NCI-H2171 (cell line): ENCODE measurements at regions not wholly inside any gene's neighbourhood (a gene's known extent, or its start where the extent isn't known, plus 50 kb on each side); places are given as distances from the start of the nearest gene placed in this dataset.
A peak's percentile ranks its signal among the peaks of the same experiment; 100 is the strongest.
"Not testable (repeated sequence)": the region's sequence is repeated elsewhere in the genome, so short reads cannot be mapped to it uniquely, and the experiment has no call there.

Experiments
- DNase-seq: peaks from one replicate; lab custom pipeline; 2025; lab: John Stamatoyannopoulos, UW

DNA sequence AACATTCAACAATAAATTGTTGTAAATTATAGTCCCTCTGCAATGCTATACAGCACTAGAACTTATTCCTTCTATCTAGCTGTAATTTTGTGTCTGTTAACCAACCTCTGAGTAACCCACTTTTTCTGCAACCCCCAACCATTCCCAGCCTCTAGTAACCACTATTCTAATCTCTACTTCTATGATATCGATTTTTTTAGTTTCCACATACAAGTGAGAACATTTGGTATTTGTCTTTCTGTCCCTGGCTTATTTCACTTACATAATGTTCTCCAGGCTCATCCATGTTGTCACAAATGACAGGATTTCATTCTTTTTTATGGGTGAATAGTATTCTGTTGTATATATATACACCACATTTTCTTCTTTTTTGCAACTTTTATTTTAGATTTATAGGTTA is 147.6 kb downstream of the MAIP1 start:
- DNase-seq = no peak

DNA sequence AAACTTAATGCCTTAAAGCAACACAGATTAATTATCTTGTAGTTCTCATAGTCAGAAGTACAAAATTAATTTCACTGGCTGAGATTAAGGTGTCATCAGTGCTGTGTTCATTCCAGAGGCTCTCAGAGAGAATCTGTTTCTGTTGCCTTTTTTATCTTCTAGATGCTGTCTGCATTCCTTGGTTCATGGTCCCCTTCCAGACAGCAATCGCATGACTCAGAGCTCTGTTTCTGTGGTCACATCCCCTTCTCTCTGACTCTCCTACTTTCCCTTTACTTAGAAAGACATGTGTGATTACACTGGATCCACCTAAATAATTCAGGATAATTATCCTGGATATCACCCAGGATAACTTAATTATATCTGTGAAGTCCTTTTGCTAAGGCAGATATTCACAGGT is 148.6 kb downstream of the MAIP1 start:
- no peak for DNase-seq

GRCh38 chr2:200107514-200108217 is 152.3 kb downstream of the MAIP1 start:
- DNase-seq = no peak

GRCh38 chr2:200109421-200109820 is 154.0 kb downstream of the MAIP1 start:
- DNase-seq = no peak

- DNase-seq = no peak
Measured at GRCh38 chr2:200110381-200110780, 155.0 kb downstream of the MAIP1 start.

DNA sequence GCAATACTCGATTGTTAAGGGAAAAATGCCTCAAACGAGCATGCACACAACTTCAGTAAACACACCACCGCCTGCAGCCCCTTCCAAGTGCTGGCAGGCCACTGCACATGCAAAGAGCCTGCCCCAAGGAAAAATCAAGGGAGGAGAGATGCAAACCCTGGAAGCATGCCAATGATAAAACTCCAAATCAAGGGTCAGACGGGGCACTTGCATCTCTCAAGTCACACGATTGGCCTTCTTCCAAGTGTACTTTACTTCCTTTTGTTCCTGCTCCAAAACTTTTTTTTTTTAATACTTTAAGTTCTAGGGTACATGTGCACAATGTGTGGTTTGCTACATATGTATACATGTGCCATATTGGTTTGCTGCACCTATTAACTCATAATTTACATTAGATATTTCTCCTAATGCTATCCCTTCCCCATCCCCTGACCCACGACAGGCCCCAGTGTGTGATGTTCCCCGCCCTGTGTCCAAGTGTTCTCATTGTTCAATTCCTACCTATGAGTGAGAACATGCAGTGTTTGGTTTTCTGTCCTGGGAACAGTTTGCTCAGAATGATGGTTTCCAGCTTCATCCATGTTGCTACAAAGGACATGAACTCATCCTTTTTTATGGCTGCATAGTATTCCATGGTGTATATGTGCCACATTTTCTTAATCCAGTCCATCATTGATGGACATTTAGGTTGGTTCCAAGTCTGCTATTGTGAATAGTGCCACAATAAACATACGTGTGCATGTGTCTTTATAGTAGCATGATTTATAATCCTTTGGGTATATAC is 157.8 kb downstream of the MAIP1 start:
- DNase-seq = not testable (repeated sequence)

DNA sequence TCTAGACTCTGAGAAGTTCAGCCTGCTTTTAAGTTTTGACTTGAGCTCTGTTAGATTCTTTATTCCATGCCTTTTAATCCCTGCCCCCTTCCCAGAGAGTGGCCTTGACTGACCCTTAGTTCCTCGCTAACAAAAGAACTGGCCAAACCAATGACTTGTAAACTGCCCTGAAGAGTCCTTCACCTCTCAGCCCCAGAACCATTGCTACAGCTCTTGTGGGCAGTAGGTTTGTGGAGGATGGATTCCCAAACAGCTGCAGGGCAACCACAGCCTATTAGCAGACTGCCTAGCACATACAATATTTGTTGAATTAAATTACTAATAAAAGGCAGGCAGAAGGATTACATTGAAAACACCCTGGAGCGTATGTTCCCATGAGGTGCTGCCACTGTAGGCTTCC is 163.9 kb downstream of the MAIP1 start:
- DNase-seq = no peak

GRCh38 chr2:200121931-200122330 is 166.5 kb downstream of the MAIP1 start:
- DNase-seq = no peak

DNA sequence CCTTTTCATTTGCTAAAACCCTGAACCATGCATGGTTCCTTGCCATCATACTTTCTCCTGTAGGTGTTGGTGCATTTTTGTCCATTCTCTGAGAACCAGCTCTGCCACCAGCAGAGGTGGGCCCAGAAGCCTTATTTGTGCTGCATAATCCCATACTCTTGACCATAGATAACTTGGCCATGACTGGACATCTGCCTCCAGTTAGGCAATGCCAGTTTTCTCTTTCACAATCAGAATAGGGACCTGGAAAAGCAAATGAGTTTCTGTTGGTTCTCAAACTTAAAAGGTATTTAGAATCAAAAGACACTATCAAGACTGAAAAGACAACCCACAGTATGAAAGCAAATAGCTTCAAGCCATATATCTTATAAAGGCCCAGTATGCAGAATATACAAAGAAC is 167.3 kb downstream of the MAIP1 start:
- no peak for DNase-seq

- DNase-seq = not testable (repeated sequence)
Measured at GRCh38 chr2:200124665-200125368, 169.4 kb downstream of the MAIP1 start.

DNA sequence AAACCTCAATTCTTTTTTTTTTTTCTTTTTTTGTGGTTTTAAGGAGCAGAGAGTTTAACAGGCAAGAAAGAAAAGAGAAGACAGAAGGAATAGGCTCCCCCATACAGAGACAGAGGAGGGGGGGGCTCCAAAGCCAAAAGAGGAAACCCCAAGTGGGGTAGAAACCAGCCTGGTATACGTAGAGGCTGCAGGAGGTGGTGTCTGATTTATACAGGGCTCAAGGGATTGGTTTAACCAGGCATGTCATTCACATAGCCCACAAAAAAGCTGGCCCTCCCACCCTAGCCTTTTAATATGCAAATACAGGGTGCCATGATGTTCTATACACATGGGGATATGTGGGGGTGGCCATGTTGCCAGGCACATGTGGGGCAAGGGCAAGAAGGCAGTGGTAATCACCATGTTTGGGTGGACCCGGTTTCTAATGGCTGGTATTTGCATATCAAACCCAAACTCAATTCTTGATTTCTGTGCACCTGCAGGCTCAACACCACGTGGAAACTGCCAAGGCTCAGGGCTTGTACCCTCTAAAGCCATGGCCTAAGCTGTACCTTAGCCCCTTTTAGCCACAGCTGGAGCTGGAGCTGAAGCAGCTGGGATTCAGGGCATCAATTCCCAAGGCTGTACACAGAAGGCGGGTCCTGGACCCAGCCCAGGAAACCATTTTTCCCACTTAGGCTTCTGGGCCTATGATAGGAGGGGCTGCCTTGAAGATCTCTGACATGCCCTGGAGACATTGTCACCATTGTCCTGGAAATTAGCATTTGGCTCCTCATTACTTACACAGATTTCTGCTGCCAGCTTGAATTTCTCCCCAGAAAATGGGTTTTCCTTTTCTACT is 170.3 kb downstream of the MAIP1 start:
- DNase-seq = no peak

GRCh38 chr2:200126285-200126670 is 170.9 kb downstream of the MAIP1 start:
- DNase-seq = not testable (repeated sequence)

- DNase-seq = not testable (repeated sequence)
Measured at GRCh38 chr2:200126680-200127079, 171.3 kb downstream of the MAIP1 start.

GRCh38 chr2:200127848-200128247 is 172.5 kb downstream of the MAIP1 start:
- DNase-seq = no peak

DNA sequence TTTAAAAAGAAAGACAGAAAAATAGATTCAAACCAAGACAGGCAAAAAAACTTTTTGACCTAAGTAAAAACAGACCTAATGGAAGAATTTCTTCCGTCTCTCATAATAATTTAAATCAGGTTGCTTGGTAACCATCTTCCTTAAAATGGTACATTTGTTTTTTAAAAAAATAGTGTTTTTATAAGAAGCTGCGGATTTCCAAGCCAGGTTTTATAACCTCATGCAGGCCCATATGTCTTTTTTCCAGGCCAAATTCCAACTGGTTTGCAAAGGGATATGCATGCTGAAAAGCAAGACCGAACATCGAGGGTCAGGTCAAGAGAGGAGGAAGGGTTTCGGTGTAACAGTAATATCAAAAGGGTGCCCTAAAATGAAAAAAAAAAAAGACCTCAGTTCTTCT is 172.9 kb downstream of the MAIP1 start:
- DNase-seq = no peak

DNA sequence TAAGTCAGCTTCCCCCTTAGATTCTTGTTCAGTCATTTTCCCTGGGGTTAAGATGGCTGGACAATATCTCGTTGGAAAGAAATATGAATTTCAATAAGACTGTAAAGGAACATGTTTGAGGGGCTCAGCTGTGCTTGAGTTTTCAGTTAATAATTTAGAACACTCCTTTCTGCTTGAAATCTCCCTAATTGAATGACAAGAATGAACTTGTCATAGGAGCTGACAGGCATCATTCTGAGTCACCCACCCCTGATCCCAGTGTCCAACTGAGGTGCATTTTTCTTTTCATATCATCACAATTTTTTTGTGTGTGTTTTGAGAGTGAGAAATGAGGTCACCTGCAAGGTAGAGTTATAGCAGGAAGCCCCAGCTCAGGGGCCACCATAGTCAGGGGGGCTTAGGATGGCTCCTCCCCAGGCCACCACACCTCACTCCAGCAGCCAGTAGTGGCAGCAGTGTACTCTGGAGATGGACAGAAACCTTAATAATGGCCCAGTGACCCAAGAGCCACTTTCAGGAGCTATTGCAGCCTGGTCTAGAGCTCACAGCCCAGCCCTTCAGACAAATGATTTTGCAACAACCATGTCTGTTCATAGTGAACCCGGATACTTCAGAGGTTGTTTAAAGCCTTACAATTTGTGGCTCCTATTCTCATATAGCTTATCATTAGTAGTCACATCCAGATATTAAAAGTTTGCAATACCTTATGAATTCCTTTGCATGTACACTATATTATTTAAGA is 174.5 kb downstream of the MAIP1 start:
- peak; percentile 11 for DNase-seq

- no peak for DNase-seq
Measured at GRCh38 chr2:200130762-200131166, 175.4 kb downstream of the MAIP1 start.

- no peak for DNase-seq
Measured at GRCh38 chr2:200131307-200131706, 175.2 kb upstream of the SPATS2L start.

- no peak for DNase-seq
Measured at GRCh38 chr2:200135082-200135481, 171.4 kb upstream of the SPATS2L start.

DNA sequence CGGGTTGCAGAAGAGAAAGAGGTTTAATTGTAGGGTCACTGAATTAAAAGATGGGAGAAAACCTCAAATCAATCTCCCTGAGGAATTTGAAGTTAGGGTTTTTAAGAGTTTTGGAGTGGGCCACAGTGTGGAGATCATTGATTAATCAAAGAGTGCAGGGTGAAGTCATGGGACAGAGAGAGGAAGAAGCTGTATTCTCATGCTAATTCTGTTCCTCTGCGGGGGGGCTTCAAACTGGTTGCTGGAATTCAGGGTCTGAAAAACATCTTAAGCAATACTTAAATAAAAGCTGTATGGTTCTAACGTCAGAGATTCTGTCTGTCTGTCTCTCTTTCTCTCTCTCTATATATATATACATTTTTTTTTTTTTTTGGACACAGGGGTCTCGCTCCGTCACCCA is 169.8 kb upstream of the SPATS2L start:
- DNase-seq = no peak

- no peak for DNase-seq
Measured at GRCh38 chr2:200137271-200137670, 169.2 kb upstream of the SPATS2L start.
